Endothelial cell of umbilical vein (primary cell): ENCODE measurements at regions not wholly inside any gene's neighbourhood (a gene's known extent, or its start where the extent isn't known, plus 50 kb on each side); places are given as distances from the start of the nearest gene placed in this dataset.

Experiments
- POLR2AphosphoS5 ChIP-seq: IDR thresholded peaks from 2 replicates; pipeline ENCODE4 v1.6.1; 2012; ENCODE audit warnings: low read depth, mild to moderate bottlenecking, control low read depth, low read length, moderate library complexity; ENCODE audit not compliant: insufficient read depth
- TF ChIP-seq, protein P1 (sequence below), 2 donors: IDR thresholded peaks; 1 replicate in 1 of 2; 2 replicates in 1 of 2; pipeline ENCODE4 v1.5.1; 2011; ENCODE audit warnings: low read length in 2 of 2, mild to moderate bottlenecking in 2 of 2, moderate library complexity in 2 of 2, control low read depth in 1 of 2, inconsistent platforms in 1 of 2, low read depth in 1 of 2; ENCODE audit not compliant: insufficient read depth in 1 of 2; ENCODE audit errors: extremely low read depth in 1 of 2

GRCh38 chr6:140542863-140543262 lies 1168.4 kb upstream of the CITED2 start:
- TF ChIP-seq, protein P1, sequence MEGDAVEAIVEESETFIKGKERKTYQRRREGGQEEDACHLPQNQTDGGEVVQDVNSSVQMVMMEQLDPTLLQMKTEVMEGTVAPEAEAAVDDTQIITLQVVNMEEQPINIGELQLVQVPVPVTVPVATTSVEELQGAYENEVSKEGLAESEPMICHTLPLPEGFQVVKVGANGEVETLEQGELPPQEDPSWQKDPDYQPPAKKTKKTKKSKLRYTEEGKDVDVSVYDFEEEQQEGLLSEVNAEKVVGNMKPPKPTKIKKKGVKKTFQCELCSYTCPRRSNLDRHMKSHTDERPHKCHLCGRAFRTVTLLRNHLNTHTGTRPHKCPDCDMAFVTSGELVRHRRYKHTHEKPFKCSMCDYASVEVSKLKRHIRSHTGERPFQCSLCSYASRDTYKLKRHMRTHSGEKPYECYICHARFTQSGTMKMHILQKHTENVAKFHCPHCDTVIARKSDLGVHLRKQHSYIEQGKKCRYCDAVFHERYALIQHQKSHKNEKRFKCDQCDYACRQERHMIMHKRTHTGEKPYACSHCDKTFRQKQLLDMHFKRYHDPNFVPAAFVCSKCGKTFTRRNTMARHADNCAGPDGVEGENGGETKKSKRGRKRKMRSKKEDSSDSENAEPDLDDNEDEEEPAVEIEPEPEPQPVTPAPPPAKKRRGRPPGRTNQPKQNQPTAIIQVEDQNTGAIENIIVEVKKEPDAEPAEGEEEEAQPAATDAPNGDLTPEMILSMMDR (IDR thresholded peaks at IDR 0.05; ENCODE audit: extremely low read depth in 1 of 2, insufficient read depth in 1 of 2, low read depth in 1 of 2, low read length in 2 of 2), result no peak
- no peak for TF ChIP-seq POLR2AphosphoS5
